B cell (primary cell): ENCODE measurements at regions not wholly inside any gene's neighbourhood (a gene's known extent, or its start where the extent isn't known, plus 50 kb on each side); places are given as distances from the start of the nearest gene placed in this dataset.

Source experiments
- ATAC-seq: fragments of 200-7000 bp; cut with Tn5 transposase; one replicate; pipeline ENCODE4 v1.10.0; 2021; ENCODE audit warnings: low read depth, mild to moderate bottlenecking, moderate number of reproducible peaks, moderate library complexity
- CTCF ChIA-PET: fragments of 350-600 bp; sonication (Branson Sonifier 250); formaldehyde crosslinking; loops from one replicate; lab custom pipeline; 2021; ENCODE audit warnings: antibody characterized with exemption, inconsistent platforms; lab: Charles Lee
- POLR2A ChIA-PET: fragments of 350-600 bp; sonication (Branson Sonifier 250); formaldehyde crosslinking; loops from one replicate; lab custom pipeline; 2021; ENCODE audit warnings: antibody characterized with exemption; lab: Charles Lee
- DNase-seq: peaks from one replicate; pipeline ENCODE4 v3.0.0; 2013
- H2AFZ ChIP-seq: 2 replicates; pipeline ENCODE4 v1.6.1; 2012; ENCODE audit warnings: mild to moderate bottlenecking, low read depth, low read length; ENCODE audit not compliant: insufficient read depth, poor library complexity, severe bottlenecking
- H3K27ac ChIP-seq, 2 donors: 1 replicate in 1 of 2; 2 replicates in 1 of 2; pipeline ENCODE4 v1.5.1; 2012 to 2013; ENCODE audit warnings: low read length in 2 of 2, mild to moderate bottlenecking in 2 of 2, moderate library complexity in 1 of 2
- H3K27me3 ChIP-seq, 4 experiments: fragments of 200-600 bp in 1 of 4; sonication (generic) in 1 of 4; replicated peaks in 1 of 4; 1 replicate in 2 of 4; 2 replicates in 2 of 4; pipeline versions ENCODE4 v1.6.1 to v1.7.0; 2013 to 2016; ENCODE audit warnings: low read length in 3 of 4, mild to moderate bottlenecking in 2 of 4, mixed read lengths in 1 of 4, moderate library complexity in 1 of 4; ENCODE audit not compliant: insufficient read depth in 4 of 4, control insufficient read depth in 3 of 4; ENCODE audit errors: control extremely low read depth in 1 of 4
- H3K36me3 ChIP-seq, 2 experiments: replicated peaks in 1 of 2; 1 replicate in 1 of 2; 2 replicates in 1 of 2; pipeline versions ENCODE4 v1.6.1 to v1.7.1; 2013; ENCODE audit warnings: low read length in 1 of 2; ENCODE audit not compliant: insufficient read depth in 2 of 2, control insufficient read depth in 1 of 2; ENCODE audit errors: control extremely low read depth in 1 of 2, extremely low read depth in 1 of 2
- H3K4me1 ChIP-seq, 2 donors: fragments of 200-600 bp in 1 of 2; sonication (generic) in 1 of 2; 1 replicate in 1 of 2; 2 replicates in 1 of 2; pipeline versions ENCODE4 v1.5.1 to v1.6.1; 2013 to 2017; ENCODE audit warnings: low read length in 2 of 2; ENCODE audit not compliant: control insufficient read depth in 2 of 2, insufficient read depth in 2 of 2
- H3K4me2 ChIP-seq: replicated peaks from 2 replicates; pipeline ENCODE3; 2012; ENCODE audit warnings: mild to moderate bottlenecking, low read depth, low read length; ENCODE audit not compliant: poor library complexity, severe bottlenecking
- H3K4me3 ChIP-seq, 5 experiments: fragments of 200-600 bp in 1 of 5; sonication (generic) in 1 of 5; 1 replicate in 3 of 5; 2 replicates in 2 of 5; pipeline versions ENCODE4 v1.5.1 to v1.7.0; 2011 to 2016; ENCODE audit warnings: low read length in 4 of 5, mild to moderate bottlenecking in 4 of 5, low read depth in 2 of 5, control low read depth in 1 of 5, moderate library complexity in 1 of 5; ENCODE audit not compliant: insufficient read depth in 1 of 5; ENCODE audit errors: control extremely low read depth in 1 of 5, extremely low read depth in 1 of 5
- H3K79me2 ChIP-seq: fragments of 200-600 bp; sonication (generic); one replicate; pipeline ENCODE4 v1.6.0; 2016; ENCODE audit warnings: low read length; ENCODE audit not compliant: control insufficient read depth, insufficient read depth
- H3K9ac ChIP-seq: fragments of 200-600 bp; sonication (generic); 2 replicates; pipeline ENCODE4 v1.6.1; 2017; ENCODE audit warnings: mild to moderate bottlenecking, low read length, moderate library complexity
- H3K9me3 ChIP-seq, 3 donors: one replicate each; pipeline versions ENCODE4 v1.6.1 to v1.7.1; 2013; ENCODE audit warnings: low read length in 2 of 3; ENCODE audit not compliant: control insufficient read depth in 2 of 3, insufficient read depth in 1 of 3; ENCODE audit errors: control extremely low read depth in 1 of 3
- H4K20me1 ChIP-seq: 2 replicates; pipeline ENCODE4 v1.6.0; 2012; ENCODE audit warnings: mild to moderate bottlenecking, low read length; ENCODE audit not compliant: insufficient read depth, control insufficient read depth, poor library complexity, severe bottlenecking
- H3K27ac Mint-ChIP-seq: one replicate; pipeline ENCODE4 v1.8.0; 2021; ENCODE audit warnings: mixed read lengths
- H3K27me3 Mint-ChIP-seq: one replicate; pipeline ENCODE4 v1.8.0; 2021; ENCODE audit warnings: mixed read lengths
- H3K4me1 Mint-ChIP-seq: one replicate; pipeline ENCODE4 v1.8.0; 2021; ENCODE audit warnings: mixed read lengths
- H3K4me3 Mint-ChIP-seq: one replicate; pipeline ENCODE4 v1.8.0; 2021; ENCODE audit warnings: mixed read lengths
- H3K9me3 Mint-ChIP-seq: one replicate; pipeline ENCODE4 v1.8.0; 2022; ENCODE audit warnings: mixed read lengths; ENCODE audit not compliant: insufficient read depth
- EZH2 ChIP-seq: IDR thresholded peaks from 2 replicates; pipeline ENCODE4 v1.6.1; 2012; ENCODE audit warnings: borderline replicate concordance, low read depth, mild to moderate bottlenecking, moderate library complexity, low read length; ENCODE audit not compliant: insufficient read depth, poor library complexity, severe bottlenecking
- WGBS: methylation state at CpG from one replicate; pipeline ENCODE4 v1.1.5; 2013; ENCODE audit warnings: missing lambda C conversion rate; ENCODE audit not compliant: insufficient coverage; 5-methylcytosine and 5-hydroxymethylcytosine counted together
- intact Hi-C: fragments of 100-400 bp; cut with micrococcal nuclease; formaldehyde crosslinking; loops from one replicate; pipeline ENCODE4 v1.10.0; 2022
- TF ChIP-seq, protein P1 (sequence below): fragments of 200-600 bp; IDR thresholded peaks from one replicate; pipeline ENCODE4 v1.8.0; 2022; ENCODE audit warnings: antibody characterized with exemption, mild to moderate bottlenecking

DNA sequence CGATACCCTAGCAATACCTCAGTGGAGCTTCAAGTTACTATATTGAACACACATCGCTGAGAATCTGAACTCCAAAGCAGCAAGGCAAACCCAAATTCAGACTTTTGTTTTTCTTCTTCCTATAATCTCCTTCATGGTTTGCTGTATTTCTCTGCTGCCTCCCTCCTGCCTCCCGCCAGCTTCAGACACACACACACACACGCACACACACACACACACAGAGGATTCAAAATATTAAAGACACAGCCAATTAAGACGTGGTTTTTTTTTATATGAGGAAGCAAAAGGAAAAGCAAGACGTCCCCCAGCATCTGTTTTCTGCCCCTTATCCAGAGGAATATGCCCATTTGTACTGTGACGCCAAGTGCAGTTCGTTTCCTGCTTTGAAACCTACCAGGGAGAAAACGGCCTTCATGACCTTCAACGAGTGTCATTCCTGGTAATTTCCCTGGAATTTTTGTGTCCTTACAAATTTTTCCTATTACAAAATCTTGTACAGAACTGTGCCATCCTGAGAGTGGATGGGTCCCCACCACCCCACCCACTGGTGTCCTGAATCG lies 547.9 kb upstream of the ID2 start:
- no peaks in the 10 kb centered on the region for H4K20me1 ChIP-seq
- CTCF ChIA-PET: no interaction called here
- Mint-ChIP-seq H3K4me1 (peaks cover 3% of the 10 kb centered on the region), H3K27ac (no peak overlapping the region), H3K9me3 (no peaks in the 10 kb centered on the region), H3K4me3 (no peak overlapping the region), H3K27me3 (peaks cover 13% of the 10 kb centered on the region)
- no peak overlapping the region for H3K9ac ChIP-seq
- H3K9me3 ChIP-seq: peaks cover 0 to 18% (median 0%) of the 10 kb centered on the region in 3 donors
- H3K36me3 ChIP-seq: no peaks in the 10 kb centered on the region
- H3K4me2 ChIP-seq: no peak overlapping the region
- H3K4me3 ChIP-seq: no peak overlapping the region
- intact Hi-C loops: no loop called here
- peaks cover 0 to 4% (median 0%) of the 10 kb centered on the region in 4 experiments for H3K27me3 ChIP-seq
- peaks cover 0 to 5% of the 10 kb centered on the region in 2 donors for H3K4me1 ChIP-seq
- no peak for TF ChIP-seq EZH2
- TF ChIP-seq, protein P1, sequence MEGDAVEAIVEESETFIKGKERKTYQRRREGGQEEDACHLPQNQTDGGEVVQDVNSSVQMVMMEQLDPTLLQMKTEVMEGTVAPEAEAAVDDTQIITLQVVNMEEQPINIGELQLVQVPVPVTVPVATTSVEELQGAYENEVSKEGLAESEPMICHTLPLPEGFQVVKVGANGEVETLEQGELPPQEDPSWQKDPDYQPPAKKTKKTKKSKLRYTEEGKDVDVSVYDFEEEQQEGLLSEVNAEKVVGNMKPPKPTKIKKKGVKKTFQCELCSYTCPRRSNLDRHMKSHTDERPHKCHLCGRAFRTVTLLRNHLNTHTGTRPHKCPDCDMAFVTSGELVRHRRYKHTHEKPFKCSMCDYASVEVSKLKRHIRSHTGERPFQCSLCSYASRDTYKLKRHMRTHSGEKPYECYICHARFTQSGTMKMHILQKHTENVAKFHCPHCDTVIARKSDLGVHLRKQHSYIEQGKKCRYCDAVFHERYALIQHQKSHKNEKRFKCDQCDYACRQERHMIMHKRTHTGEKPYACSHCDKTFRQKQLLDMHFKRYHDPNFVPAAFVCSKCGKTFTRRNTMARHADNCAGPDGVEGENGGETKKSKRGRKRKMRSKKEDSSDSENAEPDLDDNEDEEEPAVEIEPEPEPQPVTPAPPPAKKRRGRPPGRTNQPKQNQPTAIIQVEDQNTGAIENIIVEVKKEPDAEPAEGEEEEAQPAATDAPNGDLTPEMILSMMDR: no peak
- DNase-seq: no peak
- WGBS: 85% methylated on average over 8 of the region's 11 CpGs
- ATAC-seq: no peak
- no peaks in the 10 kb centered on the region for H3K79me2 ChIP-seq
- no peak overlapping the region for H3K27ac ChIP-seq
- POLR2A ChIA-PET: no interaction called here
- no peak overlapping the region for H2AFZ ChIP-seq

DNA sequence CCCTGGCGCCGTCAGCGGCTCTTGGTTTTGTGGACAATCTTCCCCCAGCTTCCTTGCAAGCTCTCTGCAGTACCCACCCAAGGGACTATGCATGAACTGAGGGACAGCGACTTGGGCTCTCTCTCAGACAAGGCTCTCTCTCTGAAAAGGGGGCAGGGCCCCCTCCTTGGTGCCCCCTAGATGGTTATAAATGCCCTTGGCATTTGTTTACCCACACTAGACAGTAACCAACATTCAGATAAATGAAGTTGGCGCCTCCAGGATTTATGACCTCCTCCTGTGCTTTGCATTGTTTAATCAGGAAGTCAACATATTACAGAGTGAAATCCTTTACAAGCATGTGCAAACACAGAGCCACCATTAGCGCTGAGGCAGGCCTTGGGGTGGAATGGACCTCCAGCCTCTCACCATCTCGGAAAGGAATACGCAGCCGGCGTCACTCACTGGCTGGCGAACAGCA lies 547.4 kb upstream of the ID2 start:
- peaks cover 0 to 5% of the 10 kb centered on the region in 2 donors for H3K4me1 ChIP-seq
- H2AFZ ChIP-seq: no peak overlapping the region
- Mint-ChIP-seq H3K4me3 (no peak overlapping the region), H3K27ac (no peak overlapping the region), H3K9me3 (no peaks in the 10 kb centered on the region), H3K4me1 (peaks cover 3% of the 10 kb centered on the region), H3K27me3 (peaks cover 13% of the 10 kb centered on the region)
- H3K9ac ChIP-seq: no peak overlapping the region
- 76% methylated on average over 5 of the region's 11 CpGs for WGBS
- TF ChIP-seq, protein P1: no peak
- no peak for TF ChIP-seq EZH2
- H3K4me3 ChIP-seq: no peak overlapping the region
- H4K20me1 ChIP-seq: no peaks in the 10 kb centered on the region
- peaks cover 0 to 4% (median 0%) of the 10 kb centered on the region in 4 experiments for H3K27me3 ChIP-seq
- ATAC-seq (no peak), DNase-seq (no peak)
- intact Hi-C loops: no loop called here
- ChIA-PET CTCF (no interaction called here), POLR2A (no interaction called here)
- no peaks in the 10 kb centered on the region for H3K79me2 ChIP-seq
- H3K27ac ChIP-seq: no peak overlapping the region
- H3K36me3 ChIP-seq: no peaks in the 10 kb centered on the region
- H3K4me2 ChIP-seq: no peak overlapping the region
- peaks cover 0 to 18% (median 0%) of the 10 kb centered on the region in 3 donors for H3K9me3 ChIP-seq
